HFF-Myc (cell line): ENCODE measurements at regions not wholly inside any gene's neighbourhood (a gene's known extent, or its start where the extent isn't known, plus 50 kb on each side); places are given as distances from the start of the nearest gene placed in this dataset.

Experiments
- DNase-seq: peaks from one replicate; pipeline ENCODE4 v3.0.0-alpha.2; 2011; ENCODE audit warnings: low read depth; ENCODE audit errors: extremely low read depth
- H3K4me3 ChIP-seq: replicated peaks from 2 replicates; pipeline ENCODE4 v1.5.1; 2011; ENCODE audit warnings: low read depth, mild to moderate bottlenecking, control low read depth, low read length
- TF ChIP-seq, protein P1 (sequence below): IDR thresholded peaks from 2 replicates; pipeline ENCODE4 v1.5.1; 2012; ENCODE audit warnings: mild to moderate bottlenecking, low read depth, low read length, control low read depth; ENCODE audit errors: missing control alignments

DNA sequence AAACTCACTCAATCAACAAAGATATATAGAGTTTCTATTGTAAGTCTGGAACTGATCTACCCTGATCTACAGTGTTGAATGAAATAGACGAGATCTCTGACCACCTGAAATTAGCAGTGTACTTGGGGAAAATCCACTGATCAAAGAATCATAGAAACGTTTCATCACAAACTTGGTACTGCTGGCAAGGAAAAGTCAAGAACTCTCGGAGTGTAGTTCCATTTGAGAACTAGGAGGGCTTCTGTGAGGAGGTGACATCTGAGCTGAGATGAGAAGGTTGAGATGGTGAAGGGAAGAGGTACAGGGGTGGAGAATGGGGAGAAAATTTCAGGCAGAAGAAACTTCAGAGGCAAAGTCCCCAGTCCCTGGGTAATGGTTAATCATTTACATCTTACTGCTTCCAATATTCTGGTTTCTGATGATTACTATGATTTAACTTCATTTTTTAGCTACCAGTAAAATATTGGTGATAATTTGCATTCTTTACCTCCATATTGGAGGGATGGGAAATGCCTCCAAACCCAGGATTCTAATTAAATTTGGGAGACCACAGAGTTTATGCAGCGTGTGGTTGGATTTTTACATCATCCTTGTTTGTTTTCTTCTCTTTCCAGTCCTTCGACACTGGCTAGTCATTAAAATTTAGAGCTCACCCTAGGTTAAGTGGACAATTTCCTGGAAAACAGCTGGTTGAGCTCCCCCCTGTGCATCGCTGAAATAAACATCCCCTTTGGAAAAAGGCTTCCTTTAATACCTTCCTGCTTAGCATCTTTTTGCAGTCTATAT, 191.9 kb downstream of the BCAS1 start:
- no peak for DNase-seq
- no peak overlapping the region for H3K4me3 ChIP-seq
- TF ChIP-seq, protein P1, sequence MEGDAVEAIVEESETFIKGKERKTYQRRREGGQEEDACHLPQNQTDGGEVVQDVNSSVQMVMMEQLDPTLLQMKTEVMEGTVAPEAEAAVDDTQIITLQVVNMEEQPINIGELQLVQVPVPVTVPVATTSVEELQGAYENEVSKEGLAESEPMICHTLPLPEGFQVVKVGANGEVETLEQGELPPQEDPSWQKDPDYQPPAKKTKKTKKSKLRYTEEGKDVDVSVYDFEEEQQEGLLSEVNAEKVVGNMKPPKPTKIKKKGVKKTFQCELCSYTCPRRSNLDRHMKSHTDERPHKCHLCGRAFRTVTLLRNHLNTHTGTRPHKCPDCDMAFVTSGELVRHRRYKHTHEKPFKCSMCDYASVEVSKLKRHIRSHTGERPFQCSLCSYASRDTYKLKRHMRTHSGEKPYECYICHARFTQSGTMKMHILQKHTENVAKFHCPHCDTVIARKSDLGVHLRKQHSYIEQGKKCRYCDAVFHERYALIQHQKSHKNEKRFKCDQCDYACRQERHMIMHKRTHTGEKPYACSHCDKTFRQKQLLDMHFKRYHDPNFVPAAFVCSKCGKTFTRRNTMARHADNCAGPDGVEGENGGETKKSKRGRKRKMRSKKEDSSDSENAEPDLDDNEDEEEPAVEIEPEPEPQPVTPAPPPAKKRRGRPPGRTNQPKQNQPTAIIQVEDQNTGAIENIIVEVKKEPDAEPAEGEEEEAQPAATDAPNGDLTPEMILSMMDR: no peak

DNA sequence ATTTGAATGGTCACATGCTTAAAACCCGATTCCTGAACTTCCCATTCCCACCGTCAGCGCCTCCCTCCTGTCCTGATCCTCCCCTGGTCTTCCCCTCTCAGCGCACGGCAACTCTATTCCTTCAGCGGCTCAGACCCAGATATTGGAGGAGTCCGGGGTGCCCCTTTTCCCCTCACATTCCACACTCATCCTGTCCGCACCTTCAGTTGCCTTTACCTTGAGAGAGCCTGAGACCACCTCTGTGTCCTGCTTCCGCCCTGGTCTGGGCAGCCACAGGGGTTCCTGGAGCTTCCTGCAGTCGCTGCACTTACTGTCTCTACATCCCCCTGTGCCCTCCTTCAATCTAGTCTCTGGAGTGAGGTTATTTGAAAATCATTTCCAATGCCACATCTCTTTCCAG, 193.4 kb downstream of the BCAS1 start:
- TF ChIP-seq, protein P1: no peak
- DNase-seq: no peak
- no peak overlapping the region for H3K4me3 ChIP-seq

DNA sequence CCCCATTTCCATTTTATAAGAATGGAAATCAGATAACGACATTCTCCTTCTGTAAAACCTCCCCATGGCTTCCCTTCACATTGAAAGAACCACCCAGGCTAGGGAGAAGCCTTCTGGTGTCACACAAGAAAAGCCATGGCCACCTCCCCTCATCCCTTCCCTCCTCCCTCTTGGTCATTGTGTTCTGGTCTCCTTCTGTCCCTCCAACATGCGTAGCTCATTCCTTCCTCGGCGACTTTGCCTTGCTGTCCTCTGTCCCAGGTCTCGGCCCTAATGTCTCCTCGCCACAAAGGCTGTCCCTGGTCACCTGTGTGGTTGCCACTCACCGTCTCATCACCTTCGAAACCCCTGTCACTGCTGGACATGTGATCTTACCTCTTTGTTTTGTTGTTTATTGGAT, 193.9 kb downstream of the BCAS1 start:
- TF ChIP-seq, protein P1: no peak
- H3K4me3 ChIP-seq: no peak overlapping the region
- no peak for DNase-seq

DNA sequence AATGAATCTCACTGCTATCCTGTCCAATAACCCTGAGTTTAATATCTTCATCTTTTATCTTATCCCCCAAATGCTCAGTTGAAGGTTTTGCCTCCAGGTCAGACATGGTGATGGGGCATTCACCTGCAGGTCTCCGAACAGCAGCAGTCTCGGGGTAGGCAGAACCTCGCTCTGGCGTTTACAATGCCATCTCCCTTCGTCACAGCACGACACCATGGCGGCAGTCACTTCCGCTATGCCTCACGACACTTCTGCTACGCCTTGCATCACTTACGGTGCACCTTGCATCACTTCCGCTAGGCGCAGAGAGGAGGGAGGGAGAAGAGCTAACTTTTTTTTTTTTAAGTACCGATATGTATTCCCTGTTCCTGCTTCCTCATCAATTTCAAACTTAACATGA, 194.9 kb downstream of the BCAS1 start:
- H3K4me3 ChIP-seq: no peak overlapping the region
- no peak for DNase-seq
- TF ChIP-seq, protein P1: no peak

DNA sequence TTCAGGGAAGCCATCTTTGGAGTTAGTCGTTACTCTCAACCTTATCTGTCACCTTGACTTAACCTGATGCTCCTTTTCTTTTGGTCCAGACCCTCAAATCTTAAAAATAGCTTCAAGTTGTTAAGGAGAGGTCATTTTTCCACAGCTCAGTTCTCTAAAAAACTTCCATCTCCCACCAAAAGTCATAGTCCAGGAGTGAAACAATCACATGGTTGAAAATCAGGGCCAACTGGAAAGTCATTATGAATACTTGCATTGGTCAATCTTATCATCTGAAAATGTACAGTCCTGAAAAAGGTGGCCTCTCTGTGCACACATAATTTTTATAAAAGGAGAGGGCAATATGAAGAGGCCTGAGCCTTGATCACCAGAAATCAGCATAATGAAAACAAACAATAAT, 195.7 kb downstream of the BCAS1 start:
- DNase-seq: no peak
- no peak overlapping the region for H3K4me3 ChIP-seq
- TF ChIP-seq, protein P1: no peak

DNA sequence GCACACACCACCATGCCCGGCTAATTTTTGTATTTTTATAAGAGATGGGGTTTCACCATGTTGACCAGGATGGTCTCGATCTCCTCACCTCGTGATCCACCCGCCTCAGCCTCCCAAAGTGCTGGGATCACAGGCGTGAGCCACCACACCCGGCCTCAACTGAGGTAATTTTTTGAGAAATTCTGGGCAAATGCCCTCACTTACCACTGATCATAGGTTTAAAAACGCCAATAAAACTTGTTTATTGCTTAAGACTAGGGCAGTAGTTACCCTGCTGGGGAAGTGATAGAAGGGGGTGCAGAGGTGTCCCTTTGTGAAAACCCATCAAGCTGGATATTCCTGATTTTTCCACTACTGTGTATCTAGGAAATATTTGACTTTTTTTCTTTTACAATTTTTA, 196.3 kb downstream of the BCAS1 start:
- H3K4me3 ChIP-seq: no peak overlapping the region
- TF ChIP-seq, protein P1: no peak
- DNase-seq: no peak

DNA sequence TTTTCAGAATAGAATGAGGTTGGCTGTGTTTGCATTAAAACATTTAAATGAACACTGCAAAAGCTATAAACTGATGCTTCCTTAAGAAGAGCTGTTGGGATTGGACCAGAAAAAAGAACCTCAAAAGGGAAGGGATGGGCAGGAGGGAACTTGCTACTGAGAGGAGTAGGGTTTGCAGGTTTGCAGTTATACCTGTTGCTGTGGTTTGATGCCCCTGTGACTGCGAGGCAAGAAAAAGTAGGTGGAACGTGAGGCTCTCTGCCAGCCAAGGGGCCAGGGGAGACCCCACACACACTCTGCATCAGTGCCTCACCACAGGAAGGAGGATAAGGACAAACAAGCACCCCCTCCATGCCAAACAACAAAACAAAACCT, 197.2 kb downstream of the BCAS1 start:
- TF ChIP-seq, protein P1: no peak
- no peak for DNase-seq
- H3K4me3 ChIP-seq: no peak overlapping the region
